ENCODE measurements at regions not wholly inside any gene's neighbourhood (a gene's known extent, or its start where the extent isn't known, plus 50 kb on each side); places are given as distances from the start of the nearest gene placed in this dataset.

- TF ChIP-seq CTCF (IDR thresholded peaks at IDR 0.05) (no peak), EP300 (IDR thresholded peaks at IDR 0.05) (no peak)
Observed at GRCh38 chr4:10765386-10765785, 80.8 kb upstream of the CLNK start.

All from upper lobe of left lung (tissue), 4 donors.